Heart left ventricle (tissue), 13 donors: ENCODE measurements at regions not wholly inside any gene's neighbourhood (a gene's known extent, or its start where the extent isn't known, plus 50 kb on each side); places are given as distances from the start of the nearest gene placed in this dataset.

Experiments
- CTCF ChIP-seq, 12 donors: fragments of 200-600 bp; sonication (generic) in 4 of 12; IDR thresholded peaks; one replicate each; pipeline versions ENCODE4 v1.5.0 to v1.8.0; 2018 to 2022; ENCODE audit warnings: antibody characterized with exemption in 12 of 12, mild to moderate bottlenecking in 5 of 12
- POLR2A ChIP-seq, 2 donors: fragments of 450-650 bp; IDR thresholded peaks; one replicate each; pipeline ENCODE4 v1.6.1; 2017; ENCODE audit warnings: antibody characterized with exemption in 2 of 2, mild to moderate bottlenecking in 2 of 2, moderate library complexity in 2 of 2
- donor health status: ischemic (EF 13 %, LVEDD 7.1; RV severe dilation, severe dysfunction).
- donor health status: DM: no; HTN: yes; CAD: no.
- donor health status: DM: no; HTN: no; CAD: no.
- donor health status: ischemic (EF 25% LVEDD 6.9; RV normal size, moderate dysfunction).
- donor health status: ischemic (EF 25% LVEDD 5.7; RV mildly dilated, moderate dysfunction).
- donor health status: ischemic (EF 35%, LVEDD 5.7; RV mildly dilated, moderate dysfunction).
- donor health status: nonischemic (EF 11% LVEDD 7.7; RV severe dilation, severe dysfunction).
- donor health status: DM: yes; HTN: yes; CAD: no.
- donor health status: PGD.
- donor health status: ischemic (EF 29% LVEDD 5.4; RV normal size, mild dysfunction).
- donor health status: nonischemic (EF 23%, LVEDD 6.1; RV moderate dilation, normal function).

GRCh38 chr16:51759999-51760398 lies 608.9 kb upstream of the SALL1 start:
- TF ChIP-seq CTCF (IDR thresholded peaks at IDR 0.05) = no peak
- no peak for TF ChIP-seq POLR2A (IDR thresholded peaks at IDR 0.05)
